ENCODE measurements at regions not wholly inside any gene's neighbourhood (a gene's known extent, or its start where the extent isn't known, plus 50 kb on each side); places are given as distances from the start of the nearest gene placed in this dataset.

GRCh38 chr2:194062401-194062800 is 1594.6 kb upstream of the SLC39A10 start:
- no peak for TF ChIP-seq POLR2A (IDR thresholded peaks at IDR 0.05)
- TF ChIP-seq, protein P1, sequence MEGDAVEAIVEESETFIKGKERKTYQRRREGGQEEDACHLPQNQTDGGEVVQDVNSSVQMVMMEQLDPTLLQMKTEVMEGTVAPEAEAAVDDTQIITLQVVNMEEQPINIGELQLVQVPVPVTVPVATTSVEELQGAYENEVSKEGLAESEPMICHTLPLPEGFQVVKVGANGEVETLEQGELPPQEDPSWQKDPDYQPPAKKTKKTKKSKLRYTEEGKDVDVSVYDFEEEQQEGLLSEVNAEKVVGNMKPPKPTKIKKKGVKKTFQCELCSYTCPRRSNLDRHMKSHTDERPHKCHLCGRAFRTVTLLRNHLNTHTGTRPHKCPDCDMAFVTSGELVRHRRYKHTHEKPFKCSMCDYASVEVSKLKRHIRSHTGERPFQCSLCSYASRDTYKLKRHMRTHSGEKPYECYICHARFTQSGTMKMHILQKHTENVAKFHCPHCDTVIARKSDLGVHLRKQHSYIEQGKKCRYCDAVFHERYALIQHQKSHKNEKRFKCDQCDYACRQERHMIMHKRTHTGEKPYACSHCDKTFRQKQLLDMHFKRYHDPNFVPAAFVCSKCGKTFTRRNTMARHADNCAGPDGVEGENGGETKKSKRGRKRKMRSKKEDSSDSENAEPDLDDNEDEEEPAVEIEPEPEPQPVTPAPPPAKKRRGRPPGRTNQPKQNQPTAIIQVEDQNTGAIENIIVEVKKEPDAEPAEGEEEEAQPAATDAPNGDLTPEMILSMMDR (IDR thresholded peaks at IDR 0.05), result no peak
